BJ (cell line): ENCODE measurements at regions not wholly inside any gene's neighbourhood (a gene's known extent, or its start where the extent isn't known, plus 50 kb on each side); places are given as distances from the start of the nearest gene placed in this dataset.

Experiments
- CTCF ChIA-PET: fragments of 350-600 bp; formaldehyde crosslinking; extraction: SDS; loops from one replicate; lab custom pipeline; 2021; ENCODE audit warnings: antibody characterized with exemption, inconsistent platforms; lab: Yijun Ruan, JAX
- POLR2A ChIA-PET: fragments of 300-600 bp; sonication (Branson Sonifier 250); formaldehyde crosslinking; extraction: SDS; loops from one replicate; lab custom pipeline; 2021; ENCODE audit warnings: antibody characterized with exemption; lab: Charles Lee
- DNase-seq: peaks from one replicate; pipeline ENCODE4 v3.0.0-alpha.2; 2011; ENCODE audit warnings: low read depth
- H3K27me3 ChIP-seq: 2 replicates; pipeline ENCODE4 v1.6.0; 2011; ENCODE audit warnings: low read length; ENCODE audit not compliant: control insufficient read depth, insufficient read depth
- H3K36me3 ChIP-seq: 2 replicates; pipeline ENCODE4 v1.5.1; 2011; ENCODE audit warnings: low read length; ENCODE audit not compliant: control insufficient read depth, insufficient read depth
- H3K4me3 ChIP-seq: 2 replicates; pipeline ENCODE4 v1.5.1; 2011; ENCODE audit warnings: low read depth, mild to moderate bottlenecking, control low read depth, low read length
- TF ChIP-seq, protein P1 (sequence below): IDR thresholded peaks from 2 replicates; pipeline ENCODE4 v1.5.1; 2011; ENCODE audit warnings: low read depth, mild to moderate bottlenecking, control low read depth, inconsistent platforms, low read length, moderate library complexity; ENCODE audit not compliant: insufficient read depth

- H3K4me3 ChIP-seq, result no peak overlapping the region
- ChIA-PET CTCF (interaction anchor here (0.6 kb wide), 1 partner anchor 22 kb away, joined by 3 read pairs; no protein-coding TSS in a partner anchor), POLR2A (no interaction called here)
- H3K36me3 ChIP-seq, result no peaks in the 10 kb centered on the region; the same call in 1 of the 2 replicates
- peak; percentile 52 for DNase-seq
- TF ChIP-seq, protein P1, sequence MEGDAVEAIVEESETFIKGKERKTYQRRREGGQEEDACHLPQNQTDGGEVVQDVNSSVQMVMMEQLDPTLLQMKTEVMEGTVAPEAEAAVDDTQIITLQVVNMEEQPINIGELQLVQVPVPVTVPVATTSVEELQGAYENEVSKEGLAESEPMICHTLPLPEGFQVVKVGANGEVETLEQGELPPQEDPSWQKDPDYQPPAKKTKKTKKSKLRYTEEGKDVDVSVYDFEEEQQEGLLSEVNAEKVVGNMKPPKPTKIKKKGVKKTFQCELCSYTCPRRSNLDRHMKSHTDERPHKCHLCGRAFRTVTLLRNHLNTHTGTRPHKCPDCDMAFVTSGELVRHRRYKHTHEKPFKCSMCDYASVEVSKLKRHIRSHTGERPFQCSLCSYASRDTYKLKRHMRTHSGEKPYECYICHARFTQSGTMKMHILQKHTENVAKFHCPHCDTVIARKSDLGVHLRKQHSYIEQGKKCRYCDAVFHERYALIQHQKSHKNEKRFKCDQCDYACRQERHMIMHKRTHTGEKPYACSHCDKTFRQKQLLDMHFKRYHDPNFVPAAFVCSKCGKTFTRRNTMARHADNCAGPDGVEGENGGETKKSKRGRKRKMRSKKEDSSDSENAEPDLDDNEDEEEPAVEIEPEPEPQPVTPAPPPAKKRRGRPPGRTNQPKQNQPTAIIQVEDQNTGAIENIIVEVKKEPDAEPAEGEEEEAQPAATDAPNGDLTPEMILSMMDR, result no peak
- no peaks in the 10 kb centered on the region for H3K27me3 ChIP-seq
Observed at GRCh38 chr11:15897211-15897960, 459.0 kb downstream of the SOX6 start.

DNA sequence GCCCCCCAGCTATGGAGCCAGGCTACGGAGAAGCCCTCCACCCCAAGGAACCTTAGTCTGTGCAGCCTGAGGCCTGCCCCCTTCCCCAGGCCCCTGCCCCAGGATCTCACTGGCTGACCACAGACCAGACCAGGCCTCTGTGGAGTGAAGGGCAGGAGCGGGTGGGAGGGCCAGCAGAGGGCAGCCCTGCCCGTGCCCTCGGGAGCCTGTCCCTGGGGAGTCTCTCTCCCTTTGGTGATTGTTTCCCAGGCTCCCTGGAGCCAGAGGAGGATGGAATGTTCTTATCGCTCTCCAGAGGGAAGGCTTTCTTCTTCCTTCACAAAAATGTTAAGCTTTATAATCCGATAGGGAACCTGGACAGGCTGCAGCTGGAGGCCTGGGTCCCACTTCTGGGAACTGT, 455.3 kb downstream of the SOX6 start:
- ChIA-PET POLR2A (no interaction called here), CTCF (interaction anchor here (0.6 to 0.7 kb wide), 2 partner anchors 39 to 95 kb away, joined by 3 read pairs; no protein-coding TSS in a partner anchor)
- no peaks in the 10 kb centered on the region; the same call in 1 of the 2 replicates for H3K36me3 ChIP-seq
- no peaks in the 10 kb centered on the region for H3K27me3 ChIP-seq
- H3K4me3 ChIP-seq, result no peak overlapping the region
- TF ChIP-seq, protein P1, result no peak
- DNase-seq, result no peak

DNA sequence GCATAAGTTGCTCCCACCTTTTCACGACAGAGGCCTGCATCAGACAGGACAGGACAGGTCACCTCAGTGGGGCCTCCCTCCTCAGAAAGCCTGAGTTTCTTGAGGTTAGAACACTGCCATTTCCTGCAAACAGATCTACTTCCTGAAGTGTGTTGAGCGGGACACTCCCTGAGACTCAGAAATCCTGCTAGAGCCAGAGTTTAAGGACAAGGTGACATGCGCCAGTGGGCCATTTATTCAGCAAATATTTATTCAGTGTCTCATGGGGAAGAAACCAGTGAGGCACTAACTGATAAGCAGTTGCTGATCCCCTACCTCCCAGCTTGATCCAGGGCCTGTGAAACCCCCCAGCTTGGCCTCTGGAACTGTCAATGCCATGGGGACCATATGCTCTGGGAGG, 454.6 kb downstream of the SOX6 start:
- H3K27me3 ChIP-seq, result no peaks in the 10 kb centered on the region
- POLR2A ChIA-PET, result no interaction called here
- TF ChIP-seq, protein P1, result no peak
- CTCF ChIA-PET, result interaction anchor here (0.7 kb wide), 1 partner anchor 94 kb away, joined by 3 read pairs; no protein-coding TSS in a partner anchor
- no peak overlapping the region for H3K4me3 ChIP-seq
- no peaks in the 10 kb centered on the region; the same call in 1 of the 2 replicates for H3K36me3 ChIP-seq
- DNase-seq, result no peak

GRCh38 chr11:15903246-15903645, 453.1 kb downstream of the SOX6 start:
- H3K36me3 ChIP-seq, result no peaks in the 10 kb centered on the region; the same call in 1 of the 2 replicates
- POLR2A ChIA-PET, result no interaction called here
- TF ChIP-seq, protein P1, result no peak
- CTCF ChIA-PET, result interaction anchor here (1.2 kb wide), 1 partner anchor 10 kb away, joined by 4 read pairs; no protein-coding TSS in a partner anchor
- H3K27me3 ChIP-seq, result no peaks in the 10 kb centered on the region
- H3K4me3 ChIP-seq, result no peak overlapping the region
- no peak for DNase-seq

- ChIA-PET CTCF (interaction anchor here (0.9 kb wide), 1 partner anchor 13 kb away, joined by 4 read pairs; no protein-coding TSS in a partner anchor), POLR2A (no interaction called here)
- no peaks in the 10 kb centered on the region for H3K27me3 ChIP-seq
- H3K36me3 ChIP-seq, result no peaks in the 10 kb centered on the region
- DNase-seq, result no peak
- no peak overlapping the region for H3K4me3 ChIP-seq
- TF ChIP-seq, protein P1, result no peak
Observed at GRCh38 chr11:15905366-15906104, 450.8 kb downstream of the SOX6 start.
